ENCODE measurements at regions not wholly inside any gene's neighbourhood (a gene's known extent, or its start where the extent isn't known, plus 50 kb on each side); places are given as distances from the start of the nearest gene placed in this dataset.
A peak's percentile ranks its signal among the peaks of the same experiment; 100 is the strongest.

GRCh38 chr13:97696921-97697320 is 256.6 kb upstream of the IPO5 start:
- ATAC-seq (no peak), DNase-seq (ENCODE audit: missing footprints) (no peak)
- intact Hi-C loops (cut with DNase I), result no loop called here

GRCh38 chr13:97700306-97700848 is 253.1 kb upstream of the IPO5 start:
- no peak for DNase-seq (ENCODE audit: missing footprints)
- intact Hi-C loops (cut with DNase I), result no loop called here
- ATAC-seq, result no peak

DNA sequence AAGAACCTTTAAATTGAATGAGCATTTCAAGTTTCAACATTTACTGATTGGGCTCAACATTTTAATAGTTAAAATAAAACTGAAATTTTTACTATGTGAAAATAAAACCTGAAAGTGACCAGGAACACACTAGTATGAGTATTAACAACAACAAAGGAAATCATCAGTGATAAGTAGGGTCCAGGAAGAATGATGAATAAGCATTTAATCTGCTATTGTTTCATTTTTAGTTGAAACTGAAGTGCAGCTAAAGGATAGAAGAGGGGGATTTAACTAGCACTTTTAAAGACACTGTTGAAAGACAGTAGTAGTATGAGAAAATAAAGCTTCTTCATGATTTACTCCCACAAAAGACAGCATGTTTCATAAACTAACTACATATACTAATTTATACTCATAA is 250.9 kb upstream of the IPO5 start:
- intact Hi-C loops (cut with DNase I), result no loop called here
- DNase-seq (ENCODE audit: missing footprints), result no peak
- ATAC-seq, result no peak

DNA sequence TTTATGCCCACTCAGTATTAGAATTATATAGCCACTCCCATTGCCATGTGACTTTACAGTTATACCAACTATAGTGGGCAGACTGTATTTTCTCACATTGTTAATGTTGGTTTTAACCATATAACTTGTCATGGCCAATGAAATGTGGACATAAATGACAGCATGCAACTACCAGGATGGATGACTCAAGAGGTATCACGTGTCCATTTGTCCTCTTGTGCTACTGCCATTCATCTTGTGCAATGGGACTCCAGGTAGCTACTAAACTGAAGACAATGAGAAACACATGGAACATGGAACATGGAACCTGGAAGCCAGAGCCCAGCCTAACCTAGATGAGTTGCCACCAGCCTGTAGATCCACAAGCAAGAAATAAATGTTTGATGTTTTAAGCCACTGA is 242.7 kb upstream of the IPO5 start:
- DNase-seq (ENCODE audit: missing footprints) (no peak), ATAC-seq (no peak)
- intact Hi-C loops (cut with DNase I), result no loop called here

- intact Hi-C loops (cut with DNase I), result no loop called here
- ATAC-seq, result no peak
Measured at GRCh38 chr13:97712770-97713169, 240.7 kb upstream of the IPO5 start.

DNA sequence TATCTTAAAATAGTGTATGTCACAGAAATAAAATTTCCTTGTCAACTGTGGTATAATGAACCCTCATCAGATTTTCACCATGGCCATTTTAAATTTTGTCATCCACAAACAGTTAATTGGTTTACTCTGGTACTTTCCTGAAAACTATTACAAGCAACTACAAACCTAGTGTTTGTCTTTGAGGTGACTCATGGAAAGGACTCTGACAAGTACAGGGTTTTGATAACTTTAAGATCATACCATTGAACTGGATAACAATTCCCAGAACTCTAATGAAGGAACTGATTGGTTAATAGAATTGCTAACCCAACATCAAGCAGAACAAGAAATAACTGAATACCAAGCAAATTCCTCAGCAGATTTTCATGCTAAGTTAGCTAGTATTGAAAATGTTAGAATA is 237.7 kb upstream of the IPO5 start:
- ATAC-seq (no peak), DNase-seq (ENCODE audit: missing footprints) (no peak)
- intact Hi-C loops (cut with DNase I), result no loop called here

More at GRCh38 chr13:97712770-97713169, 240.7 kb upstream of the IPO5 start:
- DNase-seq (ENCODE audit: missing footprints), result no peak

- DNase-seq (ENCODE audit: missing footprints) (no peak), ATAC-seq (no peak)
- intact Hi-C loops (cut with DNase I), result no loop called here
Measured at GRCh38 chr13:97716746-97717145, 236.7 kb upstream of the IPO5 start.

- intact Hi-C loops (cut with DNase I), result no loop called here
- DNase-seq (ENCODE audit: missing footprints), result no peak
- no peak for ATAC-seq
Measured at GRCh38 chr13:97719736-97720135, 233.7 kb upstream of the IPO5 start.

DNA sequence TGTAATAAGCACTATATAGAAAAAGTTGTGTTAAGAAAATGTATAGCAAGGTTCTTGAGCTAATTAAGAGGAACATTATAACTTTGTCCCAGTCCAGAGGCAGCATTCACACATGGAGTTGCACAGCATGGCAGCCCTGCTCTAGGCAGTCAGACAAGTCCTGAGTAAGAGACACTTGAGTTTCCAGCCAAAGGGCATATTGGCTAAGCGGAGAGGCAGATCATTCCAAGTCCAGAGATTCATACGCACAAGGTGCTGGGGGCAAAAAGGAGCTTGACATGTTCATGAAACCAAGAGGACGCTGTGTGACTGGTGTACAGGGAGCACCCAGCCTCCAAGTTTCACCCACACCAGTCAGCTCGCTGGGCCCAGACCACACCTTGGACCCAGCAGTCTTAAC is 232.6 kb upstream of the IPO5 start:
- DNase-seq (ENCODE audit: missing footprints) (no peak), ATAC-seq (no peak)
- intact Hi-C loops (cut with DNase I), result no loop called here

GRCh38 chr13:97723655-97724054 is 229.8 kb upstream of the IPO5 start:
- intact Hi-C loops (cut with DNase I), result no loop called here
- DNase-seq (ENCODE audit: missing footprints) (no peak), ATAC-seq (no peak)

GRCh38 chr13:97724450-97724849 is 229.0 kb upstream of the IPO5 start:
- DNase-seq (ENCODE audit: missing footprints) (no peak), ATAC-seq (no peak)
- intact Hi-C loops (cut with DNase I), result no loop called here

DNA sequence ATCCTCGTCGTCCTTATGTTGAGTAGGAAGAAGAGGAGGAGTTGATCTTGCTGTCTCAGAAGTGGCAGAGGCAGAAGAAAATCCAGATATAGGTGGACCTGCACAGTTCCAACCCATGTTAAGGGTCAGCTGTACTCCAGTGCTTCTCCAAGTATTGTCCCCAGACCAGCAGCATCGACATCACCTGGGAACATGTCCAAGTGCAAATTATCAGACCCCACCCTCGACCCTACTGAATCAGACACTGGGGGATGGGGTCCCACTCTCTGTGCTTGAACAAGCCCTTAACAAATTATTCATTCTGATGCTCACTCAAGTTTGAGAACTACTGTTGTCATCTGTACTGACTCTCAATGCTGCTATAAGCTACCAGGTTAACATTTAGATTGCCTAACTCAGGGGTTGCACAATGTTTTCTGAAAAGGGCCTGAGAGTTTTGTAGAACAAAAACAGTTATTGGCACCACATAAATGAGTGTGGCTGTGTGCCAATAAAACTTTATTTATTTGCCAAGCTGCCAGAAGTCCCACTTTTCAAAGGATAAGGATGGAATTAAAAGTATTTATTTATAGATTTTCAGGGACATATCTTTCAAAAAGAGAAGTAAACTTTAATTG is 226.7 kb upstream of the IPO5 start:
- peak; percentile 72 for ATAC-seq

GRCh38 chr13:97727991-97728390 is 225.5 kb upstream of the IPO5 start:
- DNase-seq (ENCODE audit: missing footprints), result no peak
- no peak for ATAC-seq
- intact Hi-C loops (cut with DNase I), result no loop called here

More for the DNA sequence above, 226.7 kb upstream of the IPO5 start:
- no peak for DNase-seq (ENCODE audit: missing footprints)
- intact Hi-C loops (cut with DNase I), result no loop called here

DNA sequence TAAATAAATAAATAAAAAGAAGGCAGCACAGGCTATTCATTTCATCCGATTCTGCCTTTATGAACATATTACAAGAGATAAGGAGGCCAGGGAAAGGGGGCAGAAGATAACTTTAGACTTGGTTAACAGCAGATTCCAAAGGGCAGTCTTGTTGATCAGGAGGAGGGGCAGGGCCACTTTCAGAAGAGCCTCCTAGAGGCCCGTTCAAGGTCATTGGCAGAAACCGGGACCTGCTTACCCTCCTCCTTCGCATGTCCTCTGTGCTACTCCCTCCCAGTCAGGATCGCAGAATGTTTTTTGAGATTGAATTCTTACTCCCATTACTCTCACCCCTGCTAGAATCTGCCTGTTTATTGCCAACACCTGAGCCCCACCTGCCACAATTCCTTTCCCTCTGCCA is 217.0 kb upstream of the IPO5 start:
- no peak for ATAC-seq
- intact Hi-C loops (cut with DNase I), result no loop called here
- no peak for DNase-seq (ENCODE audit: missing footprints)

DNA sequence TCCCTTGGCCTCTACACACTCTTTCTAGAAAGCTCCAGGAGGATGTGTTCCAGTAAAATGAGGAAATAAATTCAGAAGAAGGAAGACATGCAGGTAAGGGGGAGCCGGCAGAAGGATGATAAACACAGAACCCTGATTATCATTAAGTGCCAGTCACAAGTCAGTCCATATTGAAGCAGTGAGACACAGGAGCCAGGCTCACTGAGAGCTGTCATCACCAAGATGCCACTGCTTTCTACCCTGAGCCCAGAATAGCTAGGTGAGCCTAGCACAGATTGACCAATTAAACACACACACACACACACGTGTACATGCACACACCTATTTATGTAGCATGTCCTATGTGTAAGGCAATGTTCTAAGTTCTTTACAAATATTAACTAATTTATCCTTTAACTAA is 211.4 kb upstream of the IPO5 start:
- intact Hi-C loops (cut with DNase I), result no loop called here
- DNase-seq (ENCODE audit: missing footprints) (no peak), ATAC-seq (no peak)

DNA sequence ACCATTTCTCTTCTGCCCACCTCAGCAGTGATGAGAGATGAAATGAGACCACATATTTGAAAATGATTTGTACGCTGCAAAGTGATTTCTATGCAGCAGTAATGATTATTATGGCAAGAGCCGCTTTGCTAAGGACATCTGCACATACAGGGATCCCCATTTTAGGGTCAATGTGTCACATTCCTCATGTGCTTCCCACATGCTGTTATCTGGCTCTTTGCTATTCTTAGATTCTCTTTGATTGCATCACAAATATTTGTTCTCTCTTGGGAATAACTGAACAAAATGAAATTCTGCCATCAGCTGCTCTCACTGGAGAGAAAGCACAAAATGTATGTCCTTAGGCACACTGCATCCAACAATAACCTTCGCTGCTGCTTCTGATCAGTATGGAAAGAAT is 209.5 kb upstream of the IPO5 start:
- ATAC-seq (peak; percentile 23), DNase-seq (ENCODE audit: missing footprints) (no peak)
- intact Hi-C loops (cut with DNase I), result no loop called here

GRCh38 chr13:97746649-97747048 is 206.8 kb upstream of the IPO5 start:
- DNase-seq (ENCODE audit: missing footprints) (no peak), ATAC-seq (no peak)
- intact Hi-C loops (cut with DNase I), result no loop called here

- intact Hi-C loops (cut with DNase I), result no loop called here
Measured at GRCh38 chr13:97749174-97749573, 204.3 kb upstream of the IPO5 start.

GRCh38 chr13:97751477-97751876 is 202.0 kb upstream of the IPO5 start:
- DNase-seq (ENCODE audit: missing footprints) (no peak), ATAC-seq (no peak)
- intact Hi-C loops (cut with DNase I), result no loop called here

More at GRCh38 chr13:97749174-97749573, 204.3 kb upstream of the IPO5 start:
- no peak for DNase-seq (ENCODE audit: missing footprints)
- no peak for ATAC-seq

DNA sequence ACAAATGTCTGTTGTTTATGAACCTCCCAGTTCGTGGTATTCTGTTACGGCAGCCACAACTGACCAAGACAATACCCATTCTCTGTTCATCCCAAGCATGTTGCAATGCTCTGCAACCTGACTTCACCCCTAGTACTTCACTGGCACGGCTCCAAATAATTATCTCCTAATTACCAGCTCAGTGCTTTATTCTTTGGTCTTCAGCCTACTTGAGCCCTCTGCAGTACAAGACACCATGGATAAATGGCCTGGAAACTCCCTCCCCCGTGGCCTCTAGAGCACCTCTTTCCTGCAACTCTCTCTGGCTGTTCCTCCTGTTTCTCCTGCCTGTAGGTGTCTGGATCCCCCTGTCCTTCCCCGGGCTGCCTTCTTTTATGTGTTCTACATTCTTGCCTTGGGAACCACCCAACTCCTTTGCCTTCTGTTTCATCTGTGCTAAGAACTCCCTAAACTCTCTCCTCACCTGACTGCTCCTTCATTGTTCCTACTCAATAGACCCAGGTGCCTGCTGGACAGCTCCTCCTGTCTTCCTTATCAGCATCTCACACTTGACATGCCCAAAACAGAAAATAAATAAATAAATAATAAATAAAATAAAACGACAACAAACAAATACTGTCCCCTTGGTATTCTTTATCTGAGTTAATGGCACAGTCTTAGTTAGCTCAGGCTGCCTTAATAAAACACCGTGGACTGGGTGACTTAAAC is 200.4 kb upstream of the IPO5 start:
- DNase-seq (ENCODE audit: missing footprints) (no peak), ATAC-seq (no peak)
- intact Hi-C loops (cut with DNase I), result no loop called here

Data from Right ventricle myocardium inferior (tissue), 1 donor.